HG03354 (cell line): ENCODE measurements at regions not wholly inside any gene's neighbourhood (a gene's known extent, or its start where the extent isn't known, plus 50 kb on each side); places are given as distances from the start of the nearest gene placed in this dataset.
A peak's percentile ranks its signal among the peaks of the same experiment; 100 is the strongest.
"Not testable (repeated sequence)": the region's sequence is repeated elsewhere in the genome, so short reads cannot be mapped to it uniquely, and the experiment has no call there.

Experiments used
- ATAC-seq: cut with Tn5 transposase; IDR thresholded peaks from one replicate; pipeline ENCODE4 v1.9.1; 2021; ENCODE audit warnings: mild to moderate bottlenecking; ENCODE audit not compliant: unreplicated experiment, poor library complexity, severe bottlenecking

DNA sequence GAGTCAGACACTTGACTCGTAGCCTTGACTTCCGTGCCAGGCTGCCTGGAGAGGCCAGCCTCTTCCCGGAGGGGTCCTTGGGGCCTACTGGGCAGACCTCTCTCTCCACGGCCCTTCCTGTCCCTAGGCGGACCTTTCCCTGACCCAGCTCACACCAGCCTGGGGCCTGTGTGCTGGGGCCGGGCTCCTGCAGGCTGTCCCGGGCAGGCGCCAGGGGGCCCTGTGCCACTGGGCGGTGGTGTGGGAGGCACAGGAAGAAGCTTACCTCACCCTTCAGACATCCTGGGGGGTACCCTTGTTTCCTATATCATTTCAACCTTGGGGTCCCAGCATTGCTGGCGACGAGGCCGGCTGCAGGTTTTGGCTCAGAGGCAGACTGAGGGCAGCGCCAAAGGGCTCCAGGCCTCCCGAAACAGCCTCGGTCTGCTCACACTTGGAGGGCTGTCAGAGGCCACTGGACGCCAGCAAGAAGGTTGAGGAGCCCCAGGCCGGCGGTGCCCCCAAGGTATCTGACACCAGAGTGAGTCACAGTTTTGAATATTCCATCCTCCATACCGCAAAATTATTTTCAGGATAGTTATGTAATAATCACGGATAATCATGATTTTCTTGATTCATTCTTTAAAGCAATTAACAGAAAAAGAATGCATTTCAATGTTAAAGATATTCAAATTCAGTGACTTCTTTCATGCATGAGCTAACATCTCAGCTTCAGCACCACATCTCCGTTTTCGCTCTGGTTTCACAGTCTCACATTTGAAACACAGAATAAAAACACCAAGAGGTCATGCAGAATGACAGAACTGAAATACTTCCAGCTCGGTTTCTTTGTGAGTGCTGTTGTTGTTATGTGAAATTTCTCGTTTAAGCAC, 3967.6 kb upstream of the TPTE start:
- ATAC-seq = not testable (repeated sequence)

DNA sequence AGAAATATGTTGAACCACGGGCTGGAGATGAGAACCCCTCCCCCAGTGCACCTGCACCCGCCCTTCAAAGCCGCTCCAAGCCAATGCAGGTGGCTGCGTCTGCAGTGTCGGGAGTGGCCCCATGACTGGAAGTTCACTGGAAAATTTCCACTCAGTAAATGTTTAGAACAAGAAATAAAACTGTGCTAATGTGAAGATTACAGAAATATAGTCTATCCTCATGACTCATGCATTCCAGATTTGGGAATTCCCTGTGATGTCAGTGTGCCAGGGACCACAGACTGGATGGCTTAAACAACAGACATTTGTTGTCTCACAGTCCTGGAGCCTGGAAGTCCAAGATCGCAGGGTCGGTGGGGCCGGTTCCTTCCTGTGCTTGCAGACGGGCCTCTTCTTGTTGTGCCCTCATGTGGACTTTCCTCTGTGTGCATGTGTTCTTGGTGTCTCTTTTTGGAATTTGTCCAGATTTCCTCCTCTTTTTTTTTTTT, 3967.0 kb upstream of the TPTE start:
- not testable (repeated sequence) for ATAC-seq

DNA sequence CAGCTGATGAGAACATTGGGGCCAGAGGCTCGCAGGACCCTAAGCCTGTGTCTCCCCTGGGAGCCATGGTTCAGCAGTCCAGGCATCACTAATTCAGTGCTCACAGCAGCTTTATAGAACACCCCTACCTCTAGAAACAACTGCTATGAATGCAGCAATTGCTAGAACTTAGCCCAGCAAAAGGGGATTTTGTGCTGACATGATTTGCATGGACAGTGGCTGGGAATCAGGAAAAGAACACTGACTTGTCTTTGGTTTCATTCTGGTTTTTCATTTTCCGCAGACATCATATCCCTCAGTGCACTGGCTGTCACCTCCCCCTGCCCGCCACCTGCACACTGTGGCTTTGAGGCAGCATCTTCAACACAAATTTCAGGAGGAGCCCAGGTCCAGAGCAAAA, 3964.9 kb upstream of the TPTE start:
- peak; percentile 55 for ATAC-seq

DNA sequence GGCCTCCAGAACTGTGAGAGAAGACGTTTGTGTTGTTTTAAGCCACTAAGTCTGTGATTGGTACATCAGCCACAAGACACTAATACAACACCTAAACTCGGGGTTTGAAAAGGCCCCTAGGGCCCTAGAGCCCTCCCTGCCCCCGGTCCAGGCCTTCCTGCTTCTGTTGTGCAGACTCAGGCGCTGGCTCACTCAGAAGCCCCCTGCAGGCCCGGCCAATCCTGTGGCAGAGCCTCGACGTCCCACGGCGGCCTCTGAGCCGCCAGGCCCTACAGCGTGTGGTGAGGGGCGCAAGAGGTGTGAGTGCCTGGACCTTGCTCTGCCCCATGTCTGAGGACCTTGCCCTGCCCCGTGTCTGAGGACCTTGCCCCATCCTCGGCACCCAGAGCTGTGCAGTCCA, 3964.0 kb upstream of the TPTE start:
- not testable (repeated sequence) for ATAC-seq

DNA sequence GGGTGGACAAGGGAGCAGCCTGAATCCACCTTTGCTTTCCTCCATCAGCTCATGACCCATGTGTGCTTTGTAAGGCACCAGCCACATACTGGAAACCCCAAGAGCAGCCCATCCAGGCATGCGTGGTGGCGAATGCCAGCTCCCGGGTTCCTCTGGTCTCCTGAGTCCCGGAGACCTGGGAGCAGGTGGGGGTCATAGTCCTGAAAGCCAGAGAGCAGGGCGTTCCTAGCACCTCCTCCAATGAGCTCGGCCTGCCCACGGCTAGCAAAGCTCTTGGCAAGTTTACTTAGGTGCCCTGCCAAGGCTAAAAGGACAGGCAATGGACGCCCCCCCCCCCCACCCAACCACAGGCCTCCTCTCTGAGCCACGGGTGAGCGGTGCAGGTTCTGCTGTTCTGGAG, 3960.2 kb upstream of the TPTE start:
- not testable (repeated sequence) for ATAC-seq

DNA sequence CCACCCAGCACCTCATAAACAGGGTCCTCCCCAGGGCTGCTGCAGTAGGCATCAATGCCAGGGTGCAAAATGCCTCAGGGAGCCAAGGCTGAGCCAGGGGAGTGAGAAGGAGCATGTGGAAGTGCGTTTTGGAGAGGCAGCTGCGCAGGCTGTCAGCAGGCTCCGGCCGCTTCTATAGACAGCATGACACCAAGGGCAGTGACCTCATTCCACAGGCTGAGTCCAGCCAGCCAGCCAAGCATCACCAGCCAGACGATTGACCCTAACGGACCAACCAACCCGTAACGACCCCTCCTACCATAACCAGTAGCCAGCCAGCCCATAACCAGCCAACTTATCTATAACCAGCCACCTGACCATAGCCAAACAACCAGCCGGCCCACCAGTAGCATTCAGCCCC, 3959.8 kb upstream of the TPTE start:
- not testable (repeated sequence) for ATAC-seq

DNA sequence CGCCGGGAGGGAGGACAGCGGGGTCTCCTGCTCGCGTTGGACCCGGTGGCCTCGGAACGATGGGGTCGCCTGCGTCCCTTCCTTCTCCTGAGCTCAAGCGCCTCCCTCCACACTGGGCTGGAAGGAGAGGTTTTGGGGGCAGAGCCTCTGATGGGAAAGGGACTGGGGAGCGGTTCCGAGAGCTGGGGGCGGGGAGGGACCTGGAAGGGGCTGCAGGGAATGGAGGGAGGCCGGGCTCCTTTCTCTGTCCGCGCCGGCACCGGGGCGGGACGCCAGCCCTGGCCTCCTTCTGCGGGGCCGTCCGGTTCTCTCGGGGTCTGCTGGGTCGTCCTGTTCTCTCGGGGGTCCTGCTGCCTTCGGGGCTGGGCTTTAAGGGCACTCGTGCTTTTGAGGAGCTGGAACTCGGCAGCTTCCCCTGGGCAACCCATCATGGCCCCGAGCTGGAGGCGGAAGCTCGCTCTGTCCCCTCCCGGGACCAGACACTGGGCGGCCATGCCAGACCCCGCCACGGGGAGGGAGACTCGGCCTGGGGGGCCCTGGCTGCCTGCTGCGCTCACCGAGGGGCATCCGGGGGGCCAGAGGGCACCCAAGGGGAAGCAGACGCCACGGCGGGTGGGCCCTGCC, 3956.7 kb upstream of the TPTE start:
- not testable (repeated sequence) for ATAC-seq

DNA sequence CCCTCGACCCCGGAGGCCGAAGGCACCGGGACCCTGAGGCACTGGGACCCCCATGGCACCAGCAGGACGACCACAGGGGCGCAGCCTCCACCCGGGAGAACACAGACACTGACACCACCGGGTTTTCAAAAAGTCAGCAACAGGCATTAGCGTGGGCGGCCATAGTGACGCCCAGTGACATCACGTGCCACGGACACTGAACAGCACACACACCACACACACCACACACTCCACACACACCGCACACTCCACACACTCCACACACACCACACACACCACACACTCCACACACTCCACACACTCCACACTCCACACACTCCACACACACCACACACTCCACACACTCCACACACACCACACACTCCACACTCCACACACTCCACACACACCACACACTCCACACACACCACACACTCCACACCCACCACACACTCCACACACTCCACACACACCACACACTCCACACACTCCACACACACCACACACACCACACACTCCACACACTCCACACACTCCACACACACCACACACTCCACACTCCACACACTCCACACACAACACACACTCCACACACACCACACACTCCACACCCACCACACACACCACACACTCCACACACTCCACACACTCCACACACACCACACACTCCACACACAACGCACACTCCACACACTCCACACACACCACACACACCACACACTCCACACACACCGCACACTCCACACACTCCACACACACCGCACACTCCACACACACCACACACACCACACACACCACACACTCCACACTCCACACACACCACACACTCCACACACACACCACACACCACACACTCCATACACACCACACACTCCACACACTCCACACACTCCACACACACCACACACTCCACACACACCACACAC, 3955.9 kb upstream of the TPTE start:
- ATAC-seq = not testable (repeated sequence)

DNA sequence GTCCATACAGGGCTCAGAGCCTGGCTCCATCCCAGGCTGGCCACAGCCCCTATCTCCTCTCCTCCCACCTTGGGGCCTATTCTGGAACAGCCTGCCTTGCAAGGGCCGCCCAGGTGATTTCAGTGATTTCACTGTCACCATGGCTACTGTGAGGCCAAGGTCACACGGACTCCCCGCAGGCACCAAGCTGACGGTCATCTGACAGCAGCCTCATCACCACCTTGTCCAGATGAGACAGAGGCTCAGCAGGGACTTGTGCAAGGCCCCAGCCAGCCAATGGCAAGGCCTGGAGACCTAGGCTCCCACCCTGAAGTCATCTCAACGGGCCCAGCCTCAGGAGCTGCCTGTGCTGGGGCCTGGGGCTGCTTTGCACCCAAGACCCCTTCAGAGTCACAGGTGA, 3953.8 kb upstream of the TPTE start:
- not testable (repeated sequence) for ATAC-seq

DNA sequence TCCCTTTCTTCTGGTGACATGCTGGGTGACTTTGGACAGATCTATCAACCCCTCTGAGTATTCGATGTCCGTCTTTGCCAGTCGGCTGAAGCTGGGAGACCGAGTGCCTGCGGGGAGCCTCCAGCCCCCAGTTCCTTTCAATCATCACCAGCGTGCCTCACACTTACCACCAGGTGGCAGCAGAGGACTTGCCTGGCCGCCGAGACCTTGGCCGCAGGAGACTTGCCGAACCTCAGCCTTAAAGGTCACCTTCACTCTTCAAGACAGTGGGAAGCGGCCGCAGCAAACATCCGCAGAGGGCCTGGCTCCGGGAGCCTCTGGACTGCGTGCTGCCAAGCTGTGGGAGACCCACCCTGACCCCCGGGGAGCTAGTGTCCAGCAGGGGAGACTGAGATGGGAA, 3952.2 kb upstream of the TPTE start:
- ATAC-seq = peak; percentile 75

DNA sequence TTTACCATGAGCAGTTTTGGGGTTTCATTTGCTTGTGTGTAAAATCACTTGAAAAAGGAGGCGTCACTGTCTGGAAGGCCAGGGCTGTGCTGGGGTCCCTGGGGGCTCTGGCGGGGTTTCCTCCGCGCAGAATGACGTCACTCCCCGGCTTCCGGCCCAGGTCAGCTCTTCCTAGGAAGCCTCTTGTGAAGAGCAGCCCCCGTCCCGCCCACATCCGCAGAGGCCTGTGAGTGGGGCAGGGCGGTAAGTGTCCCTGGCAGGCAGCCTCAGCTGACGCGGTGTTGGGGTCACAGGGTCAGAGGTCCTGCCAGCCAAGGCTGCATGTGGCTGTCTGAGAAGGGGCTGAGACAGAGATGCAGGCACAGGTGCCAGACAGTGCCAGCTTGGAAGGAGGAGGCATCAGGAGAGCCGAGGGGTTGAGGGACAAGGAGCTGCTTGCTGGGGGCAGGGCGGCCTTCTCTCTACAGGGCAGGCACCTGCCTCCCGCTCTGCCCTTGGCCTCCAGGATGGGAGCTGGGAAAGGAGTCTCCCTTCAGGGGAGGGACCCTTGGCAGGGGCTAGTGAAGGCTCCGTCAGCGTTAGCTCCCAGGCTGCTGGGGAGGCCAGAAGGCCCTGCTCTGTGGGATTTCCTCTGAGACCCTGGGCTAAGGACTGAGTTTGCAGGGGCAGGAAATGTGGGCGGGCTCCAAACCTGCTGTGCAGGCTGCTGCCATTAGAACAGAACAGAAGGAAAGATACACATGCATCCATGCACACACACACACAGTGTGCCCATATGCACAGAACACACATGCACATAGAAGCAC, 3951.6 kb upstream of the TPTE start:
- ATAC-seq = peak; percentile 69

DNA sequence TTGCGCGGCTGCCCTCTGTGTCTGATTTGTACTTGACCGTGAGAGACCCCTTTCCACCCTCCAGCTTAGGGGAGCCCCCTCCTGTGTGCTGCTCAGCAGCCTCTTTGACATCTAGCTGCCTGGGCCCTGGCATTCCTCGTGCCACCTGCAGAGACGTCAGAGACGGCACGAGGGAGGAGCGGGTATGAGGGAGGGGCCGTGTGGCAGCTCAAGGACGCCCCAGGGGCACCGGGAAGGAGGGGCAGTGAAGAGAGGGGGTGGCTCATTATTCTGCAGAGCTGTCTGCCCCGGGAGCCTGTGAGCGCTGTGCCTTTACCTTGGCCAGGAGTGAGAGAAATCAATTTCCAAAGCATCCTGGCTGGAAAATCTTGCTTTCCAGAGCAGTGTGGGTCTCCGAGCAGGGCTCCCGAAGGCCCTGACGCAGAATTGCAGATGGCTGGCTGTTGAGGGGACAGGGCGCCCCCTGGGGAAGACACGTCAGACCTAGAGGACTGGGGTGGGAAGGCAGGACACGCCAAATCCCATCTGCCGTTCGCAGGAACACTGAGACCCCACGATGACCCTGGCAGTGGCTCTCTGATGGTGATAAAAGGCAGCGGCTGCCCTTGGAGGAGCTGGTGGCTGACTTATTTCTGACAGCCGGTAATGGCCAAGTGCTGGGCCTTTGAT, 3950.5 kb upstream of the TPTE start:
- ATAC-seq = not testable (repeated sequence)

DNA sequence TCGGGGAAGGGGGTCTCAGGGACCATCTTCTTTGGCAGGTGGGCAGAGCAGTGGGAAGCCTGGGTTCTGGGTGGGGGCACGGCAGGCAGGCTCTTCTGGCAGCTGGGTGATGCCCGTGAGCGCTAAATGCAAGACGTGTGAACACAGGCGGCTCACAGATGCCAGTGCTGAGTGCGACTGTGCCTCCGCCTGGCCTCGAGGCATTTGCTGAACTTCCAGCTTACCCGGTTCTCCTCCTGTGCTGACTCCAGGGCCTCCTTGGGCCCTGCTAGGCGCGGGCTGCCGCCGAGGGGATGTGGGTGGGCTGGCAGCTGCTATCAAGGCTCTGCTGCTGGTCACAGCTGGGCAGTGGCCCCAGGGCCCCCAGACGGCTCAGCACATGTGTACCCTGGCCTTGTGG, 3947.8 kb upstream of the TPTE start:
- not testable (repeated sequence) for ATAC-seq

DNA sequence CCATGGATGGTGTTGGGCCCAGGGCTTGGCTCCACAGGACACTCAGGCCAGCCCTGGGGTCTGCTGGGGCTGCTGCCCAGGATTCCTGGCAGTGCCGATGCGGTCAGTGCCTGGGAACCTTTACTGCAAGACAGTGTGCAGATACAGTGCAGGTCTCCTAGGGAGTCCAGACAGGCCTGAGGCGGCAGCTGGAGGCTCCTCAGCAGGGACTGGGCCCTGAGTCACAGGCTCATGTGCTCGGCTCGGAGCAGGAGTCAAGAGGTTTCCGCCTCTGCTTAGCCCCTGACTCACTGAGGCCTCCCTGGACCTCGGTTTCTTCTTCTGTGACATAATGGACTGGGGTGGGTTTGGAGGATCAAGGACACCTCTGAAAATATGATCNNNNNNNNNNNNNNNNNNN, 3941.6 kb upstream of the TPTE start:
- not testable (repeated sequence) for ATAC-seq
